ENCODE measurements at regions not wholly inside any gene's neighbourhood (a gene's known extent, or its start where the extent isn't known, plus 50 kb on each side); places are given as distances from the start of the nearest gene placed in this dataset.

DNA sequence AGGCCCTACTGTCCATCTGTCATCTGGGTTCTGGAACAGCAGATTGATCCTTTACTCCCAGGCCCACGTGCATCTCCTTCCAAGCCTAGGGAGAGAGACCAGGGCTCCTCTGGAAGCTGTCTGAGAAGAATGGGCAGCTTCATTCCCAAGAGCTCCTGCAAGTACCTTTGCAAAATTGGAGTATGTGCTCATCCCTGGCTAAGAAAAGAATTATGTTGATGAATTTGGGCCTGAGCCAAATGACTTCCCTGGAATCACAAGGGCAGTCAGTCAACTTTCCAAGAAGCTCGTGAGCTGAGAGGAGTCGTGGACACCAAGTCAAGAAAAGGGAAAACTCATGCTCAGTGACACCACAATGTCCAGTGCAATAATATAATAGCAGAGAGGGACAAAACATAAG lies 54.6 kb upstream of the AKAP12 start:
- no peak for DNase-seq
- H3K9me3 ChIP-seq, result no peaks in the 10 kb centered on the region
- no peak overlapping the region for H3K27ac ChIP-seq
- no peaks in the 10 kb centered on the region for H3K27me3 ChIP-seq
- no peak overlapping the region for H3K4me3 ChIP-seq
- no peak for TF ChIP-seq POLR2A (IDR thresholded peaks at IDR 0.05)
- TF ChIP-seq, protein P1, sequence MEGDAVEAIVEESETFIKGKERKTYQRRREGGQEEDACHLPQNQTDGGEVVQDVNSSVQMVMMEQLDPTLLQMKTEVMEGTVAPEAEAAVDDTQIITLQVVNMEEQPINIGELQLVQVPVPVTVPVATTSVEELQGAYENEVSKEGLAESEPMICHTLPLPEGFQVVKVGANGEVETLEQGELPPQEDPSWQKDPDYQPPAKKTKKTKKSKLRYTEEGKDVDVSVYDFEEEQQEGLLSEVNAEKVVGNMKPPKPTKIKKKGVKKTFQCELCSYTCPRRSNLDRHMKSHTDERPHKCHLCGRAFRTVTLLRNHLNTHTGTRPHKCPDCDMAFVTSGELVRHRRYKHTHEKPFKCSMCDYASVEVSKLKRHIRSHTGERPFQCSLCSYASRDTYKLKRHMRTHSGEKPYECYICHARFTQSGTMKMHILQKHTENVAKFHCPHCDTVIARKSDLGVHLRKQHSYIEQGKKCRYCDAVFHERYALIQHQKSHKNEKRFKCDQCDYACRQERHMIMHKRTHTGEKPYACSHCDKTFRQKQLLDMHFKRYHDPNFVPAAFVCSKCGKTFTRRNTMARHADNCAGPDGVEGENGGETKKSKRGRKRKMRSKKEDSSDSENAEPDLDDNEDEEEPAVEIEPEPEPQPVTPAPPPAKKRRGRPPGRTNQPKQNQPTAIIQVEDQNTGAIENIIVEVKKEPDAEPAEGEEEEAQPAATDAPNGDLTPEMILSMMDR (IDR thresholded peaks at IDR 0.05), result no peak
- H3K36me3 ChIP-seq (ENCODE audit: low read depth, missing control alignments), result no peaks in the 10 kb centered on the region
- WGBS, 2 donors, result 83 to 95% methylated on average over 3 of the region's 3 CpGs
- intact Hi-C loops (cut with DNase I; ENCODE audit: low total_unique reads), result no loop called here
- H3K4me1 ChIP-seq, result no peaks in the 10 kb centered on the region

DNA sequence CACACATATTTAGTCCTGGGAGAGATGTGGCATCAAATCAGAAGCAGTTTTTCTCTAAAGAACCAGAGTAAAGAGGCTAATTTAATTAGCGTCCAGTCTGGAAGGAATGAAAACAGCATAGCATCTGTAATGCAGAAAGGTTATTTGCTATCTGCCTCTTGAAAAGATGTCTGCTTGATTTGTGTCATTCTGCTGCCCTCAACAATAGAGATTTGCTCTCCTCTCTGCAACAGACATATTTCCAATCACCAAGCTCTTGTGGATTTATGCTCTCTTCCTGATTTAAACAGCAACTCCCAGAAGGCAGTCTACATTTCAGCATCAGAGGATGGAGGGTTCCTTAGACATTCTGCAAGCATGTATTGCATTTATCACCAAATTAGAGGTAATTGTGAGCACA lies 53.5 kb upstream of the AKAP12 start:
- Histone ChIP-seq H3K4me1 (no peaks in the 10 kb centered on the region), H3K27me3 (no peaks in the 10 kb centered on the region), H3K27ac (no peak overlapping the region), H3K4me3 (no peak overlapping the region), H3K9me3 (no peaks in the 10 kb centered on the region), H3K36me3 (ENCODE audit: low read depth, missing control alignments) (no peaks in the 10 kb centered on the region)
- TF ChIP-seq, protein P1 (IDR thresholded peaks at IDR 0.05), result no peak
- TF ChIP-seq POLR2A (IDR thresholded peaks at IDR 0.05), result no peak
- intact Hi-C loops (cut with DNase I; ENCODE audit: low total_unique reads), result no loop called here
- WGBS, 2 donors, result 77 to 88% methylated on average over 1 of the region's 1 CpG
- no peak for DNase-seq

DNA sequence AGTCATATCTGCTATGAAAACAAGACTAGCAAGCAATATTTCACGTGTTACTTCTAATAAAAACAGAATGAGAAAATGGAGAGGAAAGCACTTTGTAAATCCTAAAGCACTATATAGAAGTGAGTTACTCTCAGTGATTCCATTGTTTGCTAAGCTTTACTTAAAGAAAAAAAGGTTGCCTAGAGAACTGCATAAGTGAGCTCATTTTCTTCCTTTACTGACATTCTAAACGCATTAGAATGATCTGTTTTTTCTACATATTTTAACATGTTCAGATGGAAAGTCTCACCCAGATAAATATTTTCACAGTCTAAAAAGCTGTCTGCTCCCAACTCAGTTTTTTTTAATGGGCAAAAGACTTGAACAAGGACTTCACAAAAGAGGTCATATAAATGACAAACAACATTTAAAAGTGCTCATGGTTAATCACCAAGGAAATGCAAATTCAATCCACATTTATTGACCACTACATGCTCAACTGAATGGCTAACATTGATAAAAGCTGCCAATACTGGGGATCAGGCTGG lies 52.9 kb upstream of the AKAP12 start:
- H3K27ac ChIP-seq, result no peak overlapping the region
- TF ChIP-seq POLR2A (IDR thresholded peaks at IDR 0.05), result no peak
- TF ChIP-seq, protein P1 (IDR thresholded peaks at IDR 0.05), result no peak
- no peaks in the 10 kb centered on the region for H3K27me3 ChIP-seq
- DNase-seq, result no peak
- no peaks in the 10 kb centered on the region for H3K36me3 ChIP-seq (ENCODE audit: low read depth, missing control alignments)
- intact Hi-C loops (cut with DNase I; ENCODE audit: low total_unique reads), result no loop called here
- 78% methylated on average over 2 of the region's 2 CpGs for WGBS, 2 donors
- no peaks in the 10 kb centered on the region for H3K4me1 ChIP-seq
- no peak overlapping the region for H3K4me3 ChIP-seq
- no peaks in the 10 kb centered on the region for H3K9me3 ChIP-seq
